Hematopoietic multipotent progenitor cell treated with erythropoietin and hydrocortisone succinate and interleukin-3 and kit ligand, for 17 days (in vitro differentiated cells): ENCODE measurements at regions not wholly inside any gene's neighbourhood (a gene's known extent, or its start where the extent isn't known, plus 50 kb on each side); places are given as distances from the start of the nearest gene placed in this dataset.

Source experiments
- DNase-seq: peaks from one replicate; pipeline ENCODE4 v3.0.0-alpha.2; 2015; ENCODE audit warnings: low spot score

DNA sequence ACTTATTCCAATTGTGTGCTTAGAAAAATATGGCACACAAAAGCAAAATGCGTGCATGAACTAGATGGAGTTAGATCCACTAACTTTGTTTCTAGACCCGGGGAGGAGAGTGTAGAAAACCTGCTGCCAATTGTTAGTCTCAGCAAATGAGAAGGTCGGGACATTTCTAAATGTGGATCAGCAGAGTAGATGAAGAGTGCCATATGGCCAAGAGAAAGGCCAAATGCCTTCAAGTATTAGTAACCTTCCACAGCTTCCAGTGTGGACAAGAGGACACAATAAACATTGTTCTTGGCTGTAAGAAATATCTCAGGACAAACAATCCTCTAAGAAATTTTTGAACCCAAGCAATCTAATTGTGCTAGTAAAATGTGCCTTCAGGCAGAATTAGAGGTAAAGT, 690.3 kb downstream of the REEP3 start:
- no peak for DNase-seq

DNA sequence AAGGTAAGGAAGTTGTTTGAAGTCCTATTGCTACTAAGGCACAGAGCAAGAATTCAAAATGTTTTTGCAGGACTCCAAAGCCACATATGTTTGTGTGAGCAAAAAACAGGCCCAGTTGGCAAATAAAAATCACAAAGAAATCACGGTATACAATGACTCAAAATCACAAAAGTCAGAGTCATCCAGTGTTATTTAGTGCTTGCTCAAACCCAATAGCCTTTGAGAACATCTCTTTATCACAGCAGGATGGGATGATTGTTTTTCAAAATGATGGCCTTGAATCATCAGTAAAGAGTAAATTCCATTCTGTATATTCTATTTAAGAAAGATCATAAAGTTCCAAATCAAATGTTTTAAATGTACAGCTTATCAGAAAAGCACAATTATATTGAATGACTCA, 693.9 kb downstream of the REEP3 start:
- no peak for DNase-seq

DNA sequence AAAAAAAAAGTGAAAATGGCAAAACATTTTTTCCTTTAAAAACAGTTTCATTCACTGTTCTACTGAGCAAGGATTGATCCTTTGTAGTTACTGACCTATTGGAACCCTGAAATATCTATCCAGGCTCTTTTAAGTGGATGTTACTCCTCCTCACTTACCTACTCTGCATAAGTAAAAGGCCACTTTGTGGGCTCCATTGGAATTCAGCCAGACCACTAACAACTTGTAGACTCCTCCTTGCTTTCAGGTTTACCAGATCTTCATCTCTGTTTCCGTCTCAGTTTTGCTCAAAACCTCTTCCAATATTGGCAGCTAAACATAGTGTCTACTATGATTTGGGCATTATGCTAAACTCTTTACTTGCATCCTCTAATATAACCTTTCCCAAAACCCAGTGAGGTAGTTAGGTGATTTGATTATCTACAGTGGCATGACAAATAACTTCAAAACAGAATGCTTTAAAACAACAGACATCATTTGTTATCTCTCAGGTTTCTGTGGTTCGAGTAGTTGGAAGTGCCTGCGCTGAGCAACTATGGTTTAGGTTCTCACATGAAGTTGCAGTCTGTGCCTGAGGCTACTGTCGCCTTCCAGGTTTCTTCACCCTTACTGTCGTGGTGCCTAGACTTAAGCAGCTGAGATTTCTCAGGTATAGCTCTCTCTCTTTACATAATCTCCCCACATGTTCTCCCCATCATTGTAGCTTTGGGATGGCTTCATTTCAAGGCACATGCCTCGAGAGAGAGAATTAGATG, 698.2 kb downstream of the REEP3 start:
- DNase-seq = no peak

GRCh38 chr10:64234489-64234888, 713.3 kb downstream of the REEP3 start:
- no peak for DNase-seq

DNA sequence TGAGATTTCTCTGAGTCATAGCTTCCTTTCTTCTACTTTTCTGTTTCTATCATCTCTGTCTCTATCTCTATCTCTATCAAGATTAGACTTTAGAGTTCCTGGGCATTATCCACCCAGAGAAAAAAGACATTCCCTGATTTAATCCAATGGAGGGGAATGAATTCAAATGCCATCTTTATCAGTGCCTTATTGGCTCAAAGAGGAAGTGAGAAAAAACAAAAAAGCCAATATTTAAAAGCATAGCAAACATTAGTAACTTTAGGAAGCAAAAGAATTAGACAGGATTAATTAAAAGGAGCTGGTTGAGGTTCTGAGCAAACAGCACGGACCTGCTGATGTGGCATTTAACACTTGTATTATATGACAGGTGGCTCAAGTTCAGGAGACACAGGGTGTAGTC, 736.5 kb downstream of the REEP3 start:
- DNase-seq = no peak

DNA sequence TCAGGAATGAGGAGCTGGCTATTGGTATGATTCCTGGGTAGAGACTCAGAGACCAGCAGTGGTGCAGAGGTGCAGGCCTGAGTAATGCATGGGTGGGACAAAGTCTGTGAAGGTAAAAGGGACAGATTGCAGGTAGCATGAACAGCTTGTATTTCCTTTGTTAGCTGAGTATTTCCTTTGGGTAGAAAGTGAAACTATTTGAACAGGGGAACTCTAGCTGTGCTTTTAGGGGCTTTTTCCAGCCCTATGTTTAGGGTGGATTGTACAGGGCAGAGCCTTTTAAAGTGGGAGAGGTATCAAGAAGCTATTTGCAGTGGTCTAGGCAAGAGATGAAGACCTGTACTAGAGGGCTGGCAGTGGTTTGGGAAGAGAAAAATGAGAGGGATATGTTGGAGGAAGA, 739.9 kb downstream of the REEP3 start:
- DNase-seq = no peak

DNA sequence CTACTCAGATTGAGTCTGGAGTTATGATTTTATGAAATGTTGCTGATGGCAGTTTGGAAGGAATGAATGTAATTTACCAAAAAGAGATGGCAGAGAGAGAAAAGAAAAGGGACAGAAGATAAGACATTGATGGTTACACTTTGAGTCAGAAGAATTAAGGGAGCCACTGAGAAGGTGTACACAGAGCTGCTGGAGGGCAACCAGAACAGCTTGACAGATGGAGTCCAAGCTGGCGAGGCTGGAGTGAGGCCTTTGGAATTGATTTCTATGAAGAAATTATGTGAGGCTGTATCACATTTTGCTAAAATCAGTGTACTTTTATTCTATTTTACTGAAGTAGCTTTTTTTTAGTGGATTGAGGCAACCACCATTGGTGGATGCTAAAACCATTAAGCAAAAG, 740.5 kb downstream of the REEP3 start:
- no peak for DNase-seq

- DNase-seq = no peak
Measured at GRCh38 chr10:64265961-64266360, 744.8 kb downstream of the REEP3 start.

GRCh38 chr10:64271508-64271907, 750.3 kb downstream of the REEP3 start:
- no peak for DNase-seq

DNA sequence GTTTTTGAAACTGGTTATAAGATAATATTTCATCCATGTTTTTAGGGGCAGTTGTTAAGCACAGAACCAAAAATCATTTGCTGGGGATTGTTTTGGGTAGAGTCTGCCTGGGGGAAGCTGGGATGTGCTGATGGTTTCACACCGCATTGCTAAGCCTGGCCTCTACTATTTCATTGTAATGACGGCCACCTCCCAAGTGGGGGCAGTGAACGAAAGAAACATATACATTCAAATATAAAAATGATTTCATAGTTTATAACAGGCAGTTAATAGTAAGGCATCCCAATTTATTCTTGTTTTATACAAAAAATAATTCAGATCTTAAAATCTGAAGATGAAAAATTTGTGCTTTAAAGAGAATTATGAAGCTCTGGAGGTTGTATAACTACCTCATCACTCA, 750.8 kb downstream of the REEP3 start:
- DNase-seq = no peak

- no peak for DNase-seq
Measured at GRCh38 chr10:64275001-64275400, 753.8 kb downstream of the REEP3 start.

DNA sequence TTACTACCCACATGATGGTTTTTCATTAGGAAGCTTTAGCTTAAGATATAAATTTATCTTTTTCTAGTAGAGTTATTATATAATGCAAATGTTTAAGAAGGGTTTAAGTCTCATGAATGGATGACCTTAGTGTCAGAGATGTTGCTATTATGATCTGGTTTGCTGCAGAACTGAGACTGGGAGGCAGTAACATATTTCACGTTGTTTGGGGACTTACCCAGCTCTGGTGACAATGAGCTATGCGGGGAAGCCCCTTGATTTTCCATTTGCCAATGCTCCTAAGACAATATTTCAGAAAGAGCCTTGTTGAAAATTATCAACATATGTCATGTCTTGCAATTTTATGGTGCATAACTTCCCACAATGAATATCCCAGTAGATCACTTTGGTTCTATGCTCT, 754.6 kb downstream of the REEP3 start:
- no peak for DNase-seq

DNA sequence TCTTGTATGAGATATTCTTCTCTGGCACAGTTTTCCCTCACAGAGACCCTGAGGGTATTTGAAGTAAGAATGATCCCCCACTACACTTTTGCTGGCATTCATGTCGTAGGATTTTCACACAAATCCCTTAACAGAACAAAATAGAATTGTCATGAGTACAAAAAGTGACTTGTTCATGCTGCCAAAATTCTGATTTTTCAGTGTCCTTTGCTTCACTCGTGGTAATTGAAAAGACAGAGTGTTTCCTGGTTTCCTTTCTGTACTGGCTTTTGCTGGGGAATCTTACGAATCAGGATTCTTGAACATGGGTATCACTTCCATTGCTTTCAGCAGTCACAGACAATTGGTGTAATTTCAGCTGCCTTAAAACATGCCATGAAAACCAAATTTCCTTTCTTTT, 756.3 kb downstream of the REEP3 start:
- DNase-seq = no peak

DNA sequence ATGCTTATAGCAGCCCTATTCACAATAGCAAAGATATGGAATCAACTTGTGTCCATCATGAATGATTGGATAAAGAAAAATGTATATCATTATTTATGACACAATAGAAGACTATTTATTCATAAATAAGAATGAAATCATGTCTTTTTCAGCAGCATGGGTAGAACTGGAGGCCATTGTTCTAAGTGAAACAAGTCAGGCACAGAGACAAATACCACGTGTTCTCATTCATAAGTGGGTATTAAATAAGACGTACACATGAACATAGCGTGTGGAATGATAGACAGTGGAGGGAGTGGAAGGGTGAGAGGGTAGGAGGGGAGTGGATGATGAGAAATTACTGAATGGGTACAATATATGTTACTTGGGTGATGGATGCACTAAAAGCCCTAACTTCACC, 762.4 kb downstream of the REEP3 start:
- DNase-seq = no peak

- no peak for DNase-seq
Measured at GRCh38 chr10:64286533-64286932, 765.3 kb downstream of the REEP3 start.

DNA sequence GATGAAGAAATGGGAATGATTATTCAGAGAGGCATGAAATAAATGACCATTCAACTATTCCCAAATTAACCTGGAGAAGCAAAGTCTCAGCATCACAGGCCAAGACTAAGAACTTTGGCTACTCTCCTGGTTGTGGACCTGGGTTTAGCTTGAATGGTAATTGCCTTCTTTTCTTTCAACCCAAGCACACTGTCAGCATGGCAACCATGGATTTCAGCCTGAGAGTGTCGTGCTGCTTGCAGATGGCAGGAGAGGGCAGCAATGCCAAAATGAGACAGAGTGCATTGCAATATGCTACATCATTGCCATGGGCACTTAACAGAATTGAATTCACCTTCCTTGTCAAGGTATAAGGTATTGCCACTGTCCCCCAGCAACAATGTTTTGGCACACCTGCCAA, 767.2 kb downstream of the REEP3 start:
- no peak for DNase-seq

- no peak for DNase-seq
Measured at GRCh38 chr10:64303566-64303965, 782.4 kb downstream of the REEP3 start.

DNA sequence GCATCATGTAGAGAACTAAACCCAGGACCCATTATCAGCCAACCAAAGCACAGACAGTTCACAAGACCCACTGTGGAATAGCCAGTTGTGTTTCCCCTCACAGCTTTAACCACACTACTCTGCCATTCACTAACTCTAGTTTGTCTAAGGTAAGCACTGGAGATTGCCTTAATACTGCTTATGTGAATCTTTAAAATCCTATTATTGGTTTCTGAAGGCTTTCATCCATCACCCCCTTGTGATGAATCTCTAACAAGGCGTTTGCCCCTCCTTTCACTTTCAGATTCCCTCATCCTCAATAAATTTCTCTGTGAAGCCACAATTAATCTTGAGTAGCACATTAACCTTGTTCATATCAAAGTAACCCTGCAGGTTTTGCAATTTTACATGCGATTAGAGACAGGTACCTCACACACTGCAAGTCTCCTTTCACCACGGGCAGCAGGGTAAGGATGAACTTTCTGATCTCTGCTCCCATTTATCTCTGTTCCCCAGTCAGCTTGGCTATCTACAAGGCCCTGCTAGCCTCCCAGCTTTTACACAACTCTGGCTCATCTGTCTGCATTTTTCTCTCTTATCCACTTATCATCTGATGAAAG, 785.6 kb downstream of the REEP3 start:
- no peak for DNase-seq

DNA sequence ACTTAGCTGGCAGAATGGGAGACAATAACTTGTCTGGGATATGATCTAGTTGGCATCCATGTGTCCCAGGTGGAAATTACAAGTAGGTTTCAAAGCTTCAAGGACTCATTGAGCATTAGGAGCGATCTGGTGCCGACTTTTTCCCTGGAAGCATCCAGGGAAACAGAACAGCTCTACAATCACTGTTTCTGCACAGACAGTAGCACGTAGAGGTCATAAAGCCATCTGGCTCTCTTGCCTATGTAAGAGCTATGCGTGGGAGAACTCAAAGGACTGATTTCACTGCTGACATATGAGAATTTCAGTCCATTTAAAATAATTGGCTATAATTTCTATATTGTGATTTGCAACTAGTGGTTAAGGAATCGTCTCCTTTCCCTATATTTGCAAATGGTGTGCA, 791.7 kb downstream of the REEP3 start:
- no peak for DNase-seq

DNA sequence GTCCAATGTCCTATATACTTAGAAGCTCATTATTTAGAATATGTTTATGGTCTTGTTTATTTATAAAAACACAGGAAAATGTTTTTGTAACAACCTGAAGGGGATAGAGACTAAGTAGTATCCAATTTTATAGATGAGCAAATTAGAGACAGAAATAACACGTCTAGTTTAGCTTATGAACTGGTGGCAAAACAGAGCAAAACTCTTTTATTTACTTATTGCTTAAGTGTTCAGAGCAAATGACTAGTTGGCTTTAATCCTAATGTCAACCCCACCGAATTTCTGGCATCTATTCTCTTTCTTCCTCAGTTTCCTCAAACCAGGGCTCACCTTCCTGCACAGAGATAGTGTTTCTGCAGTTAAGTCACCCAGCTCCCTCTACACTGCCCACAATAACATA, 792.8 kb downstream of the REEP3 start:
- DNase-seq = no peak

DNA sequence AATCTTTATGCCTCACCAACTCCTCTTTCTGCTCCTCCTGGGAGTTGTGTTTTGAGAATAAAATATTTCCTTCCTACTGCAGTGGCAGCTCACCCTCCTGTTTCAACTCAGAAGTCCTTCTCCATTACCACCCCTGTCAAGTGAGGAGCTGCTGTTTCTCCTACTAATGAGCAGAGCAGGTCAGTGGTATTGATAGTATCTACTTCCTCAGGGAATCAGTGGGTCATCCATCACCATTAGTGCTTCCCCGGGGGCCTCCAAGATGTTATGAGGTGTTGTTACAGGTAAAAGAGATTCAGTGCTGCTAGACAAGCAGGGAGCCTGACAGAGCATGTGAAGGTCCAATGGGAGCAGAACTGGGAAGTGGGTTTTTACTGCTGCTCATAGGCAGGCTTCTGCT, 795.2 kb downstream of the REEP3 start:
- DNase-seq = no peak

GRCh38 chr10:64316833-64317232, 795.6 kb downstream of the REEP3 start:
- DNase-seq = no peak

- DNase-seq = no peak
Measured at GRCh38 chr10:64320448-64320847, 799.2 kb downstream of the REEP3 start.

GRCh38 chr10:64329510-64329909, 808.3 kb downstream of the REEP3 start:
- no peak for DNase-seq
